Activated CD8-positive, alpha-beta T cell treated with anti-CD3 and anti-CD28 coated beads for 36 hours (primary cell): ENCODE measurements at regions not wholly inside any gene's neighbourhood (a gene's known extent, or its start where the extent isn't known, plus 50 kb on each side); places are given as distances from the start of the nearest gene placed in this dataset.

Experiments
- ATAC-seq: fragments of 200-7000 bp; cut with Tn5 transposase; one replicate; pipeline ENCODE4 v1.10.0; 2021; ENCODE audit warnings: mild to moderate bottlenecking, moderate library complexity
- CTCF ChIA-PET: fragments of 350-600 bp; sonication (Branson Sonifier 250); formaldehyde crosslinking; loops from one replicate; lab custom pipeline; 2021; ENCODE audit warnings: antibody characterized with exemption; lab: Charles Lee
- POLR2A ChIA-PET: fragments of 350-600 bp; sonication (Branson Sonifier 250); formaldehyde crosslinking; loops from one replicate; lab custom pipeline; 2021; ENCODE audit warnings: antibody characterized with exemption; lab: Charles Lee
- DNase-seq: peaks from one replicate; pipeline ENCODE4 v3.0.0-alpha.2; 2020
- H3K27ac Mint-ChIP-seq: one replicate; pipeline ENCODE4 v1.8.0; 2021; ENCODE audit warnings: mild to moderate bottlenecking, mixed read lengths
- H3K27me3 Mint-ChIP-seq: one replicate; pipeline ENCODE4 v1.8.0; 2021; ENCODE audit warnings: mixed read lengths
- H3K36me3 Mint-ChIP-seq: one replicate; pipeline ENCODE4 v1.8.0; 2021; ENCODE audit warnings: low read depth, mixed read lengths
- H3K4me1 Mint-ChIP-seq: one replicate; pipeline ENCODE4 v1.8.0; 2021; ENCODE audit warnings: low read depth, mixed read lengths
- H3K4me3 Mint-ChIP-seq: one replicate; pipeline ENCODE4 v1.8.0; 2021; ENCODE audit warnings: mild to moderate bottlenecking, moderate library complexity, mixed read lengths
- H3K9me3 Mint-ChIP-seq: one replicate; pipeline ENCODE4 v1.8.0; 2021; ENCODE audit warnings: mixed read lengths
- intact Hi-C: fragments of 100-400 bp; cut with micrococcal nuclease; formaldehyde crosslinking; loops from one replicate; pipeline ENCODE4 v1.10.0; 2022
- TF ChIP-seq, protein P1 (sequence below): fragments of 200-600 bp; IDR thresholded peaks from one replicate; pipeline ENCODE4 v1.8.0; 2022; ENCODE audit warnings: antibody characterized with exemption, mild to moderate bottlenecking

- intact Hi-C loops = no loop called here
- TF ChIP-seq, protein P1, sequence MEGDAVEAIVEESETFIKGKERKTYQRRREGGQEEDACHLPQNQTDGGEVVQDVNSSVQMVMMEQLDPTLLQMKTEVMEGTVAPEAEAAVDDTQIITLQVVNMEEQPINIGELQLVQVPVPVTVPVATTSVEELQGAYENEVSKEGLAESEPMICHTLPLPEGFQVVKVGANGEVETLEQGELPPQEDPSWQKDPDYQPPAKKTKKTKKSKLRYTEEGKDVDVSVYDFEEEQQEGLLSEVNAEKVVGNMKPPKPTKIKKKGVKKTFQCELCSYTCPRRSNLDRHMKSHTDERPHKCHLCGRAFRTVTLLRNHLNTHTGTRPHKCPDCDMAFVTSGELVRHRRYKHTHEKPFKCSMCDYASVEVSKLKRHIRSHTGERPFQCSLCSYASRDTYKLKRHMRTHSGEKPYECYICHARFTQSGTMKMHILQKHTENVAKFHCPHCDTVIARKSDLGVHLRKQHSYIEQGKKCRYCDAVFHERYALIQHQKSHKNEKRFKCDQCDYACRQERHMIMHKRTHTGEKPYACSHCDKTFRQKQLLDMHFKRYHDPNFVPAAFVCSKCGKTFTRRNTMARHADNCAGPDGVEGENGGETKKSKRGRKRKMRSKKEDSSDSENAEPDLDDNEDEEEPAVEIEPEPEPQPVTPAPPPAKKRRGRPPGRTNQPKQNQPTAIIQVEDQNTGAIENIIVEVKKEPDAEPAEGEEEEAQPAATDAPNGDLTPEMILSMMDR = no peak
- peaks cover 2% of the 10 kb centered on the region for H3K27me3 Mint-ChIP-seq
- H3K9me3 Mint-ChIP-seq = no peaks in the 10 kb centered on the region
- H3K27ac Mint-ChIP-seq = no peak overlapping the region
- no peak for ATAC-seq
- no peaks in the 10 kb centered on the region for H3K36me3 Mint-ChIP-seq
- ChIA-PET POLR2A (no interaction called here), CTCF (no interaction called here)
- H3K4me3 Mint-ChIP-seq = no peak overlapping the region
- no peak for DNase-seq
- H3K4me1 Mint-ChIP-seq = no peaks in the 10 kb centered on the region
Observed at GRCh38 chr4:114226968-114227760, 247.7 kb upstream of the ARSJ start.

- H3K4me1 Mint-ChIP-seq = no peaks in the 10 kb centered on the region
- intact Hi-C loops = no loop called here
- no peak overlapping the region for H3K27ac Mint-ChIP-seq
- H3K4me3 Mint-ChIP-seq = no peak overlapping the region
- peaks cover 6% of the 10 kb centered on the region for H3K27me3 Mint-ChIP-seq
- ChIA-PET CTCF (no interaction called here), POLR2A (no interaction called here)
- TF ChIP-seq, protein P1 = no peak
- ATAC-seq (no peak), DNase-seq (no peak)
- no peaks in the 10 kb centered on the region for H3K36me3 Mint-ChIP-seq
- H3K9me3 Mint-ChIP-seq = no peaks in the 10 kb centered on the region
Observed at GRCh38 chr4:114229706-114230105, 250.3 kb upstream of the ARSJ start.

- no peak overlapping the region for H3K4me3 Mint-ChIP-seq
- intact Hi-C loops = no loop called here
Observed at GRCh38 chr4:114236171-114236769, 256.8 kb upstream of the ARSJ start.

GRCh38 chr4:114237997-114238396 lies 258.6 kb upstream of the ARSJ start:
- TF ChIP-seq, protein P1 = no peak
- ChIA-PET POLR2A (no interaction called here), CTCF (no interaction called here)
- no peak overlapping the region for H3K27ac Mint-ChIP-seq
- no peaks in the 10 kb centered on the region for H3K9me3 Mint-ChIP-seq
- H3K4me1 Mint-ChIP-seq = no peaks in the 10 kb centered on the region
- no peaks in the 10 kb centered on the region for H3K27me3 Mint-ChIP-seq
- no peak for ATAC-seq
- DNase-seq = no peak
- no peak overlapping the region for H3K4me3 Mint-ChIP-seq
- H3K36me3 Mint-ChIP-seq = no peaks in the 10 kb centered on the region
- intact Hi-C loops = no loop called here

More at GRCh38 chr4:114236171-114236769, 256.8 kb upstream of the ARSJ start:
- Mint-ChIP-seq H3K27me3 (peaks cover 6% of the 10 kb centered on the region), H3K9me3 (no peaks in the 10 kb centered on the region), H3K36me3 (no peaks in the 10 kb centered on the region), H3K4me1 (no peaks in the 10 kb centered on the region), H3K27ac (no peak overlapping the region)
- ChIA-PET CTCF (no interaction called here), POLR2A (no interaction called here)
- DNase-seq (no peak), ATAC-seq (no peak)
- TF ChIP-seq, protein P1 = no peak

DNA sequence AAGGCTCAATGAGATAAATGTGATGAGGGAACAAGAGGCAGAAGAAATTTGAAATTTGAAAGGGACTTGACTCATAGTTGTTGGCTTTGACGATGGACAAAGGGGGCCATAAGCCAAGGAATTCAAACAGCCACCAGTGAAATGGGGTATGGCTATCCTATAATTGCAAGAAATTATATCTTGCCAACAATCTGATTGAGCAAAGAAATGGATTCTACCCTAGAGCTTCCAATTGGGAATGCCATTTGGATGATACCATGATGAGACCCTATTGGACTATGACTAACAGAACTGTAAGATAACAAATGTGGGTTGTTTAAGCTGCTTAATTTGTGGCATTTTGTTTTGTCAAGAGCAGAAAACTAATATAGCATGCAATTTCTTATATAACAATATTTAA lies 270.1 kb upstream of the ARSJ start:
- Mint-ChIP-seq H3K9me3 (no peaks in the 10 kb centered on the region), H3K27me3 (peaks cover 5% of the 10 kb centered on the region), H3K27ac (no peak overlapping the region), H3K4me1 (no peaks in the 10 kb centered on the region), H3K4me3 (no peak overlapping the region), H3K36me3 (no peaks in the 10 kb centered on the region)
- no peak for ATAC-seq
- TF ChIP-seq, protein P1 = no peak
- ChIA-PET POLR2A (no interaction called here), CTCF (no interaction called here)
- DNase-seq = no peak
- intact Hi-C loops = no loop called here
